Fibroblast of peridontal ligament (primary cell): ENCODE measurements at regions not wholly inside any gene's neighbourhood (a gene's known extent, or its start where the extent isn't known, plus 50 kb on each side); places are given as distances from the start of the nearest gene placed in this dataset.

Experiments
- DNase-seq: peaks from one replicate; pipeline ENCODE4 v3.0.0-alpha.2; 2010; ENCODE audit errors: extremely low read depth

GRCh38 chr1:58430421-58431275, 115.9 kb downstream of the OMA1 start:
- no peak for DNase-seq

- DNase-seq = no peak
Observed at GRCh38 chr1:58426918-58427317, 119.6 kb downstream of the OMA1 start.

- DNase-seq = no peak
Observed at GRCh38 chr1:58422436-58422835, 124.1 kb downstream of the OMA1 start.

- DNase-seq = no peak
Observed at GRCh38 chr1:58418283-58419228, 128.0 kb downstream of the OMA1 start.

GRCh38 chr1:58412071-58412580, 134.4 kb downstream of the OMA1 start:
- peak; percentile 33 for DNase-seq

GRCh38 chr1:58409890-58410289, 136.6 kb downstream of the OMA1 start:
- no peak for DNase-seq

- no peak for DNase-seq
Observed at GRCh38 chr1:58409336-58409735, 137.2 kb downstream of the OMA1 start.

GRCh38 chr1:58406301-58407071, 140.0 kb downstream of the OMA1 start:
- DNase-seq = no peak

GRCh38 chr1:58405660-58406059, 140.9 kb downstream of the OMA1 start:
- DNase-seq = no peak

GRCh38 chr1:58403894-58404293, 142.6 kb downstream of the OMA1 start:
- no peak for DNase-seq

- DNase-seq = peak; percentile 12
Observed at GRCh38 chr1:58402444-58402843, 144.1 kb downstream of the OMA1 start.

- peak; percentile 4 for DNase-seq
Observed at GRCh38 chr1:58401991-58402390, 144.5 kb downstream of the OMA1 start.

GRCh38 chr1:58399176-58399575, 147.3 kb downstream of the OMA1 start:
- DNase-seq = no peak

- DNase-seq = no peak
Observed at GRCh38 chr1:58398714-58399113, 147.8 kb downstream of the OMA1 start.

- peak; percentile 14 for DNase-seq
Observed at GRCh38 chr1:58397187-58397820, 149.2 kb downstream of the OMA1 start.

GRCh38 chr1:58396150-58396549, 150.4 kb downstream of the OMA1 start:
- no peak for DNase-seq

- DNase-seq = peak; percentile 88
Observed at GRCh38 chr1:58395355-58395754, 151.2 kb downstream of the OMA1 start.

- DNase-seq = no peak
Observed at GRCh38 chr1:58392083-58392482, 154.4 kb downstream of the OMA1 start.

GRCh38 chr1:58391514-58391913, 155.0 kb downstream of the OMA1 start:
- DNase-seq = no peak

GRCh38 chr1:58391056-58391455, 155.5 kb downstream of the OMA1 start:
- no peak for DNase-seq

- no peak for DNase-seq
Observed at GRCh38 chr1:58390091-58390490, 156.4 kb downstream of the OMA1 start.
